Activated CD8-positive, alpha-beta memory T cell treated with anti-CD3 and anti-CD28 coated beads, Interleukin-2, amount 50 U/mL, for 4 hours (primary cell): ENCODE measurements at regions not wholly inside any gene's neighbourhood (a gene's known extent, or its start where the extent isn't known, plus 50 kb on each side); places are given as distances from the start of the nearest gene placed in this dataset.
"Not testable (repeated sequence)": the region's sequence is repeated elsewhere in the genome, so short reads cannot be mapped to it uniquely, and the experiment has no call there.

Source experiments
- DNase-seq: peaks from one replicate; pipeline ENCODE4 v3.0.0-alpha.2; 2020

- DNase-seq: not testable (repeated sequence)
These were observed 215.4 kb downstream of the TBC1D2B start for GRCh38 chr15:77861997-77862635.

GRCh38 chr15:77860071-77860691 is 217.3 kb downstream of the TBC1D2B start:
- no peak for DNase-seq

GRCh38 chr15:77859491-77860060 is 217.9 kb downstream of the TBC1D2B start:
- no peak for DNase-seq

GRCh38 chr15:77858792-77859490 is 218.6 kb downstream of the TBC1D2B start:
- DNase-seq: no peak

GRCh38 chr15:77857419-77857818 is 220.1 kb downstream of the TBC1D2B start:
- DNase-seq: peak; percentile 2

GRCh38 chr15:77856705-77857346 is 220.7 kb downstream of the TBC1D2B start:
- peak; percentile 1 for DNase-seq

GRCh38 chr15:77855871-77856270 is 221.6 kb downstream of the TBC1D2B start:
- DNase-seq: peak; percentile 4

- peak; percentile 1 for DNase-seq
These were observed 222.3 kb upstream of the LINGO1 start for GRCh38 chr15:77854980-77855379.

GRCh38 chr15:77853910-77854309 is 221.2 kb upstream of the LINGO1 start:
- DNase-seq: peak; percentile 1

- no peak for DNase-seq
These were observed 220.3 kb upstream of the LINGO1 start for GRCh38 chr15:77853008-77853328.

GRCh38 chr15:77852241-77853007 is 219.7 kb upstream of the LINGO1 start:
- DNase-seq: peak; percentile 7

- DNase-seq: peak; percentile 1
These were observed 219.0 kb upstream of the LINGO1 start for GRCh38 chr15:77851691-77852090.

- DNase-seq: peak; percentile 4
These were observed 218.4 kb upstream of the LINGO1 start for GRCh38 chr15:77851086-77851485.

GRCh38 chr15:77846986-77847385 is 214.3 kb upstream of the LINGO1 start:
- no peak for DNase-seq

- DNase-seq: no peak
These were observed 213.6 kb upstream of the LINGO1 start for GRCh38 chr15:77846360-77846759.

- peak; percentile 3 for DNase-seq
These were observed 212.2 kb upstream of the LINGO1 start for GRCh38 chr15:77844798-77845446.

GRCh38 chr15:77843546-77843945 is 210.8 kb upstream of the LINGO1 start:
- DNase-seq: no peak

- peak; percentile 6 for DNase-seq
These were observed 208.5 kb upstream of the LINGO1 start for GRCh38 chr15:77840991-77841775.

GRCh38 chr15:77839970-77840905 is 207.5 kb upstream of the LINGO1 start:
- peak; percentile 2 for DNase-seq

GRCh38 chr15:77839456-77839855 is 206.7 kb upstream of the LINGO1 start:
- no peak for DNase-seq
